A549 (cell line): ENCODE measurements at regions not wholly inside any gene's neighbourhood (a gene's known extent, or its start where the extent isn't known, plus 50 kb on each side); places are given as distances from the start of the nearest gene placed in this dataset.

Source experiments
- ATAC-seq, 2 experiments: fragments of 200-7000 bp in 1 of 2; fragments of >200 bp in 1 of 2; cut with Nextera tagmentation in 1 of 2; cut with Tn5 transposase in 1 of 2; 3 replicates each; pipeline versions ENCODE4 v1.8.0 to v1.9.1; 2018 to 2020; ENCODE audit warnings: mild to moderate bottlenecking in 1 of 2, moderate library complexity in 1 of 2
- CTCF ChIA-PET: fragments of 300-600 bp; sonication (Branson Sonifier 250); formaldehyde crosslinking; extraction: SDS; loops from one replicate; lab custom pipeline; 2021; ENCODE audit warnings: antibody characterized with exemption, inconsistent platforms; lab: Yijun Ruan, JAX
- POLR2A ChIA-PET: fragments of 350-600 bp; formaldehyde crosslinking; extraction: SDS; loops from one replicate; lab custom pipeline; 2021; ENCODE audit warnings: antibody characterized with exemption, inconsistent platforms; lab: Yijun Ruan, JAX
- DNase-seq, 2 experiments: peaks; one replicate each; pipeline versions ENCODE4 v3.0.0 to v3.0.0-alpha.2; 2011 to 2016; ENCODE audit warnings: low read depth in 1 of 2, low spot score in 1 of 2
- FAIRE-seq: peaks from 2 replicates; lab custom pipeline; 2011; peaks lifted over from hg19 to GRCh38; lab: Jason Lieb, UNC
- H3K27ac ChIP-seq, 2 experiments: fragments of >200 bp; sonication (Bioruptor Twin); formaldehyde crosslinking; 3 replicates each; pipeline ENCODE4 v1.5.1; 2016 to 2017
- H3K4me1 ChIP-seq: fragments of >200 bp; sonication (Bioruptor Twin); formaldehyde crosslinking; 3 replicates; pipeline ENCODE4 v1.6.1; 2016
- H3K4me2 ChIP-seq: fragments of >200 bp; sonication (Bioruptor Twin); formaldehyde crosslinking; 3 replicates; pipeline ENCODE4 v1.6.1; 2016
- H3K4me3 ChIP-seq: fragments of >200 bp; sonication (Bioruptor Twin); formaldehyde crosslinking; 3 replicates; pipeline ENCODE4 v1.5.1; 2016
- H3K9me3 ChIP-seq: fragments of >200 bp; sonication (Bioruptor Twin); formaldehyde crosslinking; 3 replicates; pipeline ENCODE4 v1.6.1; 2016
- CHD4 ChIP-seq: fragments of 200-600 bp; sonication (generic); IDR thresholded peaks from 2 replicates; pipeline ENCODE4 v1.6.1; 2016; ENCODE audit warnings: antibody characterized with exemption, mild to moderate bottlenecking, borderline replicate concordance
- EHMT2 ChIP-seq: fragments of 200-600 bp; sonication (generic); IDR thresholded peaks from 2 replicates; pipeline ENCODE4 v1.6.1; 2016; ENCODE audit warnings: antibody characterized with exemption, low read depth, mild to moderate bottlenecking, moderate library complexity
- FOSL2 ChIP-seq, 2 experiments: fragments of 450-650 bp in 1 of 2; fragments of >200 bp in 1 of 2; sonication (Bioruptor Twin) in 1 of 2; formaldehyde crosslinking; IDR thresholded peaks; 2 replicates each; pipeline versions ENCODE4 v1.5.0 to v1.6.1; 2016 to 2020; ENCODE audit warnings: mild to moderate bottlenecking in 1 of 2, moderate library complexity in 1 of 2
- HOXB13 ChIP-seq: fragments of 250-450 bp; sonication (Bioruptor Pico); IDR thresholded peaks from 2 replicates; pipeline ENCODE4 v1.5.0; 2020; ENCODE audit warnings: low read depth, mild to moderate bottlenecking, moderate library complexity
- HOXB5 ChIP-seq: fragments of 250-450 bp; sonication (Bioruptor Pico); IDR thresholded peaks from 2 replicates; pipeline ENCODE4 v1.5.0; 2020; ENCODE audit warnings: mild to moderate bottlenecking, moderate library complexity
- JUNB ChIP-seq: fragments of >200 bp; sonication (Bioruptor Twin); formaldehyde crosslinking; IDR thresholded peaks from 2 replicates; pipeline ENCODE4 v1.6.1; 2016
- KDM1A ChIP-seq: fragments of 200-600 bp; sonication (generic); IDR thresholded peaks from 2 replicates; pipeline ENCODE4 v1.6.1; 2016; ENCODE audit warnings: low read depth, mild to moderate bottlenecking
- MAFK ChIP-seq: fragments of 450-650 bp; IDR thresholded peaks from 2 replicates; pipeline ENCODE4 v1.6.1; 2014; ENCODE audit not compliant: partially characterized antibody
- PBX3 ChIP-seq: IDR thresholded peaks from 2 replicates; pipeline ENCODE4 v1.6.1; 2012
- SREBF2 ChIP-seq: fragments of 450-650 bp; IDR thresholded peaks from 2 replicates; pipeline ENCODE4 v1.6.1; 2014; ENCODE audit warnings: mild to moderate bottlenecking, moderate library complexity
- TFCP2L1 ChIP-seq: fragments of 250-450 bp; sonication (Bioruptor Pico); IDR thresholded peaks from 2 replicates; pipeline ENCODE4 v1.5.0; 2021; ENCODE audit warnings: mild to moderate bottlenecking
- USF2 ChIP-seq: fragments of 450-650 bp; IDR thresholded peaks from 2 replicates; pipeline ENCODE4 v1.6.1; 2014; ENCODE audit warnings: antibody characterized with exemption
- ZC3H11A ChIP-seq: fragments of 450-650 bp; IDR thresholded peaks from 2 replicates; pipeline ENCODE4 v1.6.1; 2014; ENCODE audit warnings: antibody characterized with exemption, mild to moderate bottlenecking
- ZSCAN20 ChIP-seq: fragments of 250-450 bp; sonication (Bioruptor Pico); IDR thresholded peaks from 2 replicates; pipeline ENCODE4 v1.8.0; 2022; ENCODE audit warnings: mild to moderate bottlenecking, moderate library complexity
- WGBS: methylation state at CpG from one replicate; pipeline ENCODE4 v1.1.6; 2017; ENCODE audit errors: missing lambda C conversion rate; 5-methylcytosine and 5-hydroxymethylcytosine counted together
- TF ChIP-seq, protein P1 (sequence below): fragments of 150-350 bp; IDR thresholded peaks from 2 replicates; pipeline ENCODE4 v1.6.1; 2014; ENCODE audit warnings: low read depth, mild to moderate bottlenecking, low read length
- TF ChIP-seq, protein P2 (sequence below): IDR thresholded peaks from 2 replicates; pipeline ENCODE4 v1.6.1; 2012

DNA sequence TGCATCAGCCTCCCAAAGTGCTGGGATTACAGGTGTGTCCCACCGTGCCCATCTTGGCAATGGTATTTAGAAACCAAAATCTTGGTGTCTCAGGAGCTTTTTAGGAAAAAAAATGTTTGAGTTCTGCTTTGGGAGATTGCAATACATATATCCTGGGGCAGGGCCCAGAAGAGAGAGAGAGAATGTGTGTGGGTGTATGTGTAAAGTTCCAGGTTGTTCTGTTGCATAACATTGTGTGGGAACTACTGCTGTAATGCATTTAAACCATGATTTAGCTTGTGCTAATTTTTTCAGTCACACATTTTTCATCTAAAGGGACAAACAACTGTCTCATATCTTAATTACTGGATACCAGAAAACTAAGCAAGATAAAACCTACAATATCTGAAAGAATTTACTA is 70.8 kb upstream of the NABP1 start (continued):
- TF ChIP-seq, protein P1, sequence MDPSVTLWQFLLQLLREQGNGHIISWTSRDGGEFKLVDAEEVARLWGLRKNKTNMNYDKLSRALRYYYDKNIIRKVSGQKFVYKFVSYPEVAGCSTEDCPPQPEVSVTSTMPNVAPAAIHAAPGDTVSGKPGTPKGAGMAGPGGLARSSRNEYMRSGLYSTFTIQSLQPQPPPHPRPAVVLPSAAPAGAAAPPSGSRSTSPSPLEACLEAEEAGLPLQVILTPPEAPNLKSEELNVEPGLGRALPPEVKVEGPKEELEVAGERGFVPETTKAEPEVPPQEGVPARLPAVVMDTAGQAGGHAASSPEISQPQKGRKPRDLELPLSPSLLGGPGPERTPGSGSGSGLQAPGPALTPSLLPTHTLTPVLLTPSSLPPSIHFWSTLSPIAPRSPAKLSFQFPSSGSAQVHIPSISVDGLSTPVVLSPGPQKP, result no peak

- FAIRE-seq (no peak), DNase-seq (no peak), ATAC-seq (no peak)
- TF ChIP-seq ZSCAN20 (CRISPR knock-in tag), result no peak
- TF ChIP-seq, protein P1, result no peak
- TF ChIP-seq PBX3, result no peak
- no peak for TF ChIP-seq EHMT2
- no peak for TF ChIP-seq USF2
- TF ChIP-seq TFCP2L1, result no peak
- no peak for TF ChIP-seq KDM1A
- Histone ChIP-seq H3K4me2 (no peak overlapping the region), H3K4me3 (no peak overlapping the region), H3K27ac (no peak overlapping the region), H3K9me3 (no peaks in the 10 kb centered on the region), H3K4me1 (peaks cover 17% of the 10 kb centered on the region)
- ChIA-PET POLR2A (no interaction called here), CTCF (interaction anchor here (0.9 kb wide), 1 partner anchor 10 kb away, joined by 3 read pairs; no protein-coding TSS in a partner anchor)
These were observed 67.2 kb upstream of the NABP1 start for GRCh38 chr2:191610756-191611155.

DNA sequence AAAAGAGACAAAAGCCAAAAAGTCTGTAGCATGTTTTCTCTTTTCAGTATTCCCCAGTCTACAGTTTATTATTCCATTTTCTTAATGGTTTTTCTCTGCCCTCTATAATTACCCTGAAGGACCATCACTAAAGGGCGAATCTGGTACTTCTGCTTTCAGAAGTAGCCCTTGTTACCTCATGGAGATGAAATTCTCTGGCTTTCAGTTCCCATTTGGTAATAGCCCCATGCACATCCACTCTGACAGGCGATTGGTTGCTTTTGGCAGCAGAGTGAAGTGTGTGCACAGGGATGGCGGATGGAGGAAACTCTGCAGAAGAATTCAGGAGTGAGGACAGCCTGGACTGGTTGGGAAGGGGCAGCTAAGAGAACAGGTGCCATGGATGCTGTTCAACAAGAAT is 66.3 kb upstream of the NABP1 start:
- FAIRE-seq, result no peak
- ChIA-PET POLR2A (interaction anchor here (1.6 kb wide), 1 partner anchor 66 kb away, joined by 10 read pairs; the partner anchor contains the start of gene NABP1), CTCF (interaction anchor here (0.8 to 1.3 kb wide), 3 partner anchors 9 to 41 kb away, joined by 3 to 7 read pairs (median 4); no protein-coding TSS in a partner anchor)
- 0 out of 6 replicates have a peak, but pooled peaks of 1 of the 2 experiments have one; percentile 24 for ATAC-seq
- TF ChIP-seq ZC3H11A (no peak), HOXB5 (CRISPR knock-in tag) (no peak), CHD4 (no peak), SREBF2 (no peak), MAFK (no peak), HOXB13 (CRISPR knock-in tag) (no peak)
- TF ChIP-seq, protein P2, sequence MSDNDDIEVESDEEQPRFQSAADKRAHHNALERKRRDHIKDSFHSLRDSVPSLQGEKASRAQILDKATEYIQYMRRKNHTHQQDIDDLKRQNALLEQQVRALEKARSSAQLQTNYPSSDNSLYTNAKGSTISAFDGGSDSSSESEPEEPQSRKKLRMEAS, result no peak
- no peak for DNase-seq
- Histone ChIP-seq H3K4me1 (peaks cover 17% of the 10 kb centered on the region), H3K9me3 (no peaks in the 10 kb centered on the region), H3K4me3 (no peak overlapping the region), H3K4me2 (no peak overlapping the region; the same call in 2 of the 3 replicates), H3K27ac (peak overlapping the region in 1 of 2 experiments; percentile 57; a peak in 3 of 6 replicates)
- WGBS, result 77% methylated on average over 3 of the region's 3 CpGs

- peak overlapping the region in 1 of 2 experiments; percentile 46; a peak in 2 of 6 replicates for H3K27ac ChIP-seq
- TF ChIP-seq MAFK, result peak; percentile 47
- TF ChIP-seq FOSL2 (IDR thresholded peaks at IDR 0.05), result no peak
- peak; percentile 70 for TF ChIP-seq FOSL2 (CRISPR knock-in tag; IDR thresholded peaks at IDR 0.05)
- peak; percentile 23; the same call in 1 of the 2 replicates for TF ChIP-seq JUNB
- no peak for TF ChIP-seq SREBF2
- H3K4me1 ChIP-seq, result peaks cover 17% of the 10 kb centered on the region
- FAIRE-seq (no peak), DNase-seq (peak; percentile 9 to 66), ATAC-seq (peak; percentile 95 to 96)
- no peaks in the 10 kb centered on the region for H3K9me3 ChIP-seq
- no peak overlapping the region for H3K4me3 ChIP-seq
- 5% methylated on average over 1 of the region's 1 CpG for WGBS
- CTCF ChIA-PET, result interaction anchor here (1.2 to 1.3 kb wide), 2 partner anchors 8 to 12 kb away, joined by 4 to 7 read pairs; no protein-coding TSS in a partner anchor
- POLR2A ChIA-PET, result interaction anchor here (1.6 kb wide), 1 partner anchor 65 kb away, joined by 10 read pairs; the partner anchor contains the start of gene NABP1
- H3K4me2 ChIP-seq, result peak overlapping the region; percentile 41
These were observed 65.4 kb upstream of the NABP1 start for GRCh38 chr2:191612496-191612895.
